Sigmoid colon (tissue), 6 donors: ENCODE measurements at regions not wholly inside any gene's neighbourhood (a gene's known extent, or its start where the extent isn't known, plus 50 kb on each side); places are given as distances from the start of the nearest gene placed in this dataset.

Source experiments
- DNase-seq: peaks from one replicate; pipeline ENCODE4 v3.0.0-alpha.2; 2019
- H3K27ac ChIP-seq, 4 donors: fragments of 200-600 bp; sonication (generic); one replicate each; pipeline ENCODE4 v1.5.1; 2016 to 2019; ENCODE audit warnings: mild to moderate bottlenecking in 1 of 4
- H3K27me3 ChIP-seq, 3 donors: fragments of 200-600 bp; sonication (generic); one replicate each; pipeline ENCODE4 v1.5.1; 2019; ENCODE audit warnings: mild to moderate bottlenecking in 1 of 3
- H3K36me3 ChIP-seq, 4 donors: fragments of 200-600 bp; sonication (generic); one replicate each; pipeline ENCODE4 v1.5.1; 2016 to 2019
- H3K4me1 ChIP-seq, 4 donors: fragments of 200-600 bp; sonication (generic); one replicate each; pipeline ENCODE4 v1.5.1; 2017 to 2019
- H3K4me3 ChIP-seq, 4 donors: fragments of 200-600 bp; sonication (generic); one replicate each; pipeline ENCODE4 v1.5.1; 2017 to 2019; ENCODE audit warnings: mild to moderate bottlenecking in 2 of 4, moderate library complexity in 1 of 4
- H3K9me3 ChIP-seq, 4 donors: fragments of 200-600 bp in 3 of 4; sonication (generic) in 3 of 4; one replicate each; pipeline versions ENCODE4 v1.5.1 to v1.6.1; 2013 to 2019
- CTCF ChIP-seq, 4 experiments: fragments of 450-650 bp in 3 of 4; fragments of 200-600 bp in 1 of 4; IDR thresholded peaks; one replicate each; pipeline ENCODE4 v1.5.1; 2016 to 2019; ENCODE audit warnings: antibody characterized with exemption in 4 of 4, mild to moderate bottlenecking in 3 of 4, moderate library complexity in 2 of 4
- EP300 ChIP-seq, 4 donors: sonication (generic); formaldehyde crosslinking; IDR thresholded peaks; one replicate each; pipeline ENCODE4 v1.6.1; 2017; ENCODE audit warnings: antibody characterized with exemption in 4 of 4
- POLR2A ChIP-seq, 2 donors: fragments of 450-650 bp; IDR thresholded peaks; one replicate each; pipeline ENCODE4 v1.6.1; 2016; ENCODE audit warnings: antibody characterized with exemption in 2 of 2, mild to moderate bottlenecking in 2 of 2, moderate library complexity in 2 of 2
- POLR2AphosphoS5 ChIP-seq, 4 donors: sonication (generic); formaldehyde crosslinking; IDR thresholded peaks; one replicate each; pipeline ENCODE4 v1.6.1; 2017; ENCODE audit warnings: antibody characterized with exemption in 4 of 4
- WGBS, 2 donors: extraction: QIAGEN DNeasy Blood & Tissue Kit; methylation state at CpG; one replicate each; pipeline ENCODE4 v1.1.7; 2013; 5-methylcytosine and 5-hydroxymethylcytosine counted together
- intact Hi-C: fragments of 100-400 bp; cut with DNase I; formaldehyde crosslinking; loops from one replicate; pipeline ENCODE4 v1.15.1; 2023
- donor health status: healthy with polysubstance abuse.
- donor health status: healthy.

- TF ChIP-seq EP300 (IDR thresholded peaks at IDR 0.05) = no peak
- TF ChIP-seq CTCF (IDR thresholded peaks at IDR 0.05) = no peak
- no peak for TF ChIP-seq POLR2A (IDR thresholded peaks at IDR 0.05)
- no peak for TF ChIP-seq POLR2AphosphoS5 (IDR thresholded peaks at IDR 0.05)
- no peak overlapping the region for H3K27ac ChIP-seq
- H3K36me3 ChIP-seq = no peaks in the 10 kb centered on the region
- H3K9me3 ChIP-seq = no peaks in the 10 kb centered on the region
- no peak overlapping the region for H3K4me3 ChIP-seq
- no peaks in the 10 kb centered on the region for H3K27me3 ChIP-seq
- 40 to 71% methylated on average over 1 of the region's 1 CpG for WGBS, 2 donors
- intact Hi-C loops = no loop called here
- no peak for DNase-seq
- no peaks in the 10 kb centered on the region for H3K4me1 ChIP-seq
These were observed 317.2 kb upstream of the CDH2 start for GRCh38 chr18:28494151-28494550.

- no peaks in the 10 kb centered on the region for H3K36me3 ChIP-seq
- intact Hi-C loops = no loop called here
- WGBS, 2 donors = 6 to 16% methylated on average over 2 of the region's 2 CpGs
- H3K4me1 ChIP-seq = no peaks in the 10 kb centered on the region
- no peaks in the 10 kb centered on the region for H3K27me3 ChIP-seq
- DNase-seq = no peak
- no peaks in the 10 kb centered on the region for H3K9me3 ChIP-seq
- no peak overlapping the region for H3K27ac ChIP-seq
- no peak overlapping the region for H3K4me3 ChIP-seq
- TF ChIP-seq CTCF (IDR thresholded peaks at IDR 0.05) = no peak
- TF ChIP-seq EP300 (IDR thresholded peaks at IDR 0.05) = no peak
- TF ChIP-seq POLR2A (IDR thresholded peaks at IDR 0.05) = no peak
- no peak for TF ChIP-seq POLR2AphosphoS5 (IDR thresholded peaks at IDR 0.05)
These were observed 309.0 kb upstream of the CDH2 start for GRCh38 chr18:28485918-28486317.

GRCh38 chr18:28485210-28485801 lies 308.4 kb upstream of the CDH2 start:
- H3K9me3 ChIP-seq = no peaks in the 10 kb centered on the region
- no peak overlapping the region for H3K4me3 ChIP-seq
- intact Hi-C loops = no loop called here
- H3K4me1 ChIP-seq = no peaks in the 10 kb centered on the region
- H3K36me3 ChIP-seq = no peaks in the 10 kb centered on the region
- TF ChIP-seq POLR2A (IDR thresholded peaks at IDR 0.05) (no peak), CTCF (IDR thresholded peaks at IDR 0.05) (no peak), EP300 (IDR thresholded peaks at IDR 0.05) (no peak), POLR2AphosphoS5 (IDR thresholded peaks at IDR 0.05) (no peak)
- H3K27me3 ChIP-seq = no peaks in the 10 kb centered on the region
- DNase-seq = no peak
- no peak overlapping the region for H3K27ac ChIP-seq

GRCh38 chr18:28478531-28478930 lies 301.6 kb upstream of the CDH2 start:
- H3K9me3 ChIP-seq = peaks cover 0 to 5% (median 1%) of the 10 kb centered on the region in 4 donors

More at GRCh38 chr18:28478531-28478930, 301.6 kb upstream of the CDH2 start:
- Histone ChIP-seq H3K27me3 (no peaks in the 10 kb centered on the region), H3K36me3 (no peaks in the 10 kb centered on the region), H3K4me3 (no peak overlapping the region), H3K4me1 (no peaks in the 10 kb centered on the region), H3K27ac (no peak overlapping the region)
- TF ChIP-seq POLR2A (IDR thresholded peaks at IDR 0.05) (no peak), CTCF (IDR thresholded peaks at IDR 0.05) (no peak), EP300 (IDR thresholded peaks at IDR 0.05) (no peak), POLR2AphosphoS5 (IDR thresholded peaks at IDR 0.05) (no peak)
- DNase-seq = no peak
- WGBS, 2 donors = 80 to 85% methylated on average over 1 of the region's 1 CpG
- intact Hi-C loops = no loop called here
